ENCODE measurements at regions not wholly inside any gene's neighbourhood (a gene's known extent, or its start where the extent isn't known, plus 50 kb on each side); places are given as distances from the start of the nearest gene placed in this dataset.
"Not testable (repeated sequence)": the region's sequence is repeated elsewhere in the genome, so short reads cannot be mapped to it uniquely, and the experiment has no call there.

- peak; percentile 46 for DNase-seq (ENCODE audit: low spot score)
These were observed 133.0 kb downstream of the GPX5 start for GRCh38 chr6:28658475-28659249.

DNA sequence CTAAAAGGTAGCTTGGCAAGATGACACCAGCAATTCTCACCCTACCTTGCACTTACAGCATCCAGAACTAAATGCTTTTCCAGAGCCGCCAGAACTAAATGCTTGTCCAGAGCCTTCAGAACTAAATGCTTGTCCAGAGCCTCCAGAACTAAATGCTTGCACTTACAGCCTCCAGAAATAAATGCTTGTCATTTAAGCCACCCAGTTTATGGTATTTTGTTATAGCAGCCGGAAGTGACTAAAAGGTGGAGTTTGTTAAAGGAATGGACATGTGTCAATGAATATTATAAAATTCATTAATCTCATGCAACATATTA lies 133.5 kb downstream of the GPX5 start:
- DNase-seq (ENCODE audit: low spot score) = no peak

GRCh38 chr6:28661097-28661713 lies 135.5 kb downstream of the GPX5 start:
- DNase-seq (ENCODE audit: low spot score) = no peak

GRCh38 chr6:28664870-28665396 lies 139.3 kb downstream of the GPX5 start:
- no peak for DNase-seq (ENCODE audit: low spot score)

- no peak for DNase-seq (ENCODE audit: low spot score)
These were observed 147.7 kb downstream of the GPX5 start for GRCh38 chr6:28673417-28673786.

- peak; percentile 69 for DNase-seq (ENCODE audit: low spot score)
These were observed 148.3 kb downstream of the GPX5 start for GRCh38 chr6:28673787-28674671.

GRCh38 chr6:28675600-28675999 lies 149.9 kb downstream of the GPX5 start:
- DNase-seq (ENCODE audit: low spot score) = no peak

- no peak for DNase-seq (ENCODE audit: low spot score)
These were observed 156.9 kb downstream of the GPX5 start for GRCh38 chr6:28682542-28682941.

DNA sequence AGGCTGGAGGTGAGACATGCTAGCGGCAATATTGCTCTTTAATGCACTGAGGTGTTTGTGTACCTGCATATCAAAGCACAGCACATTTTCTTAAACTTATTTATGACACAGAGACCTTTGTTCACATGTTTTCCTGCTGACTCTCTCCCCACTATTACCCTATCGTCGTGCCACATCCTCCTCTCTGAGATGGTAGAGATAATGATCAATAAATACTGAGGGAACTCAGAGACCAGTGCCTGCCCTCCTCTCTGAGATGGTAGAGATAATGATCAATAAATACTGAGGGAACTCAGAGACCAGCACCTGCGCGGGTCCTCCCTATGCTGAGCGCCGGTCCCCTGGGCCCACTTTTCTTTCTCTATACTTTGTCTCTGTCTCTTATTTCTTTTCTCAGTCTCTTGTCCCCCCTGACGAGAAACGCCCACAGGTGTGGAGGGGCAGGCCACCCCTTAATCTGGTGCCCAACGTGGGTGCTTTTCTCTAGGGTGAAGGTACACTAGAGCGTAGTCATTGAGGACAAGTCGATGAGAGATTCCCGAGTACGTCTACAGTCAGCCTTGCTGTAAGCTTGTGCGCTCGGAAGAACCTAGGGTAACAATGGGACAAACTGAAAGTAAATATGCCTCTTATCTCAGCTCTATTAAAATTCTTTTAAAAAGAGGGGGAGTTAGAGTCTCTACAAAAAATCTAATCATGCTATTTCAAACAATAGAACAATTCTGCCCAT lies 157.4 kb downstream of the GPX5 start:
- DNase-seq (ENCODE audit: low spot score) = not testable (repeated sequence)

GRCh38 chr6:28683945-28684538 lies 158.4 kb downstream of the GPX5 start:
- DNase-seq (ENCODE audit: low spot score) = peak; percentile 41

DNA sequence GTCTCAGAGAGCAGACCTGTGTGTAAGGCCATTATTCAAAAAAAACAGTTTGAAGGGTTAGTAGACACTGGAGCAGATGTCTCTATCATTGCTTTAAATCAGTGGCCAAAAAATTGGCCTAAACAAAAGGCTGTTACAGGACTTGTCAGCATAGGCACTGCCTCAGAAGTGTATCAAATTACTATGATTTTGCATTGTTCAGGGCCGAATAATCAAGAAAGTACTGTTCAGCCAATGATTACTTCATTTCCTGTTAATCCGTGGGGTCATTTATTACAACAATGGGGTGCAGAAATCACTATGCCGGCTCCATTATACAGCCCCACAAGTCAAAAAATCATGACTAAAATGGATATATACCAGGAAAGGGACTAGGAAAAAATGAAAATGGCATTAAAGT lies 160.3 kb downstream of the GPX5 start:
- not testable (repeated sequence) for DNase-seq (ENCODE audit: low spot score)

DNA sequence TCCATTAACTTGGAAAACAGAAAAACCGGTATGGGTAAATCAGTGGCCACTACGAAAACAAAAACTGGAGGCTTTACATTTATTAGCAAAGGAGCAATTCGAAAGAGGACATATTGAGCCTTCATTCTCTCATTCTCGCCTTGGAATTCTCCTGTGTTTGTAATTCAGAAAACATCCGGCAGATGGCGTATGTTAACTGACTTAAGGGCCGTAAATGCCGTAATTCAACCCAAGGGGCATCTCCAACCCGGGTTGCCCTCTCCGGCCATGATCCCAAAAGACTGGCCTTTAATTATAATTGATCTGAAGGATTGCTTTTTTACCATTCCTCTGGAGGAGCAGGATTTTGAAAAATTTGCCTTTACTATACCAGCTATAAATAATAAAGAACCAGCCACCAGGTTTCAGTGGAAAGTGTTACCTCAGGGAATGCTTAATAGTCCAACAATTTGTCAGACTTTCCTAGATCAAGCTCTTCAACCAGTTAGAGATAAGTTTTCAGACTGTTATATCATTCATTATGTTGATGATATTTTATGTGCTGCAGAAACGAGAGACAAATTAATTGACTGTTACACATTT lies 160.9 kb downstream of the GPX5 start:
- DNase-seq (ENCODE audit: low spot score) = peak; percentile 47

DNA sequence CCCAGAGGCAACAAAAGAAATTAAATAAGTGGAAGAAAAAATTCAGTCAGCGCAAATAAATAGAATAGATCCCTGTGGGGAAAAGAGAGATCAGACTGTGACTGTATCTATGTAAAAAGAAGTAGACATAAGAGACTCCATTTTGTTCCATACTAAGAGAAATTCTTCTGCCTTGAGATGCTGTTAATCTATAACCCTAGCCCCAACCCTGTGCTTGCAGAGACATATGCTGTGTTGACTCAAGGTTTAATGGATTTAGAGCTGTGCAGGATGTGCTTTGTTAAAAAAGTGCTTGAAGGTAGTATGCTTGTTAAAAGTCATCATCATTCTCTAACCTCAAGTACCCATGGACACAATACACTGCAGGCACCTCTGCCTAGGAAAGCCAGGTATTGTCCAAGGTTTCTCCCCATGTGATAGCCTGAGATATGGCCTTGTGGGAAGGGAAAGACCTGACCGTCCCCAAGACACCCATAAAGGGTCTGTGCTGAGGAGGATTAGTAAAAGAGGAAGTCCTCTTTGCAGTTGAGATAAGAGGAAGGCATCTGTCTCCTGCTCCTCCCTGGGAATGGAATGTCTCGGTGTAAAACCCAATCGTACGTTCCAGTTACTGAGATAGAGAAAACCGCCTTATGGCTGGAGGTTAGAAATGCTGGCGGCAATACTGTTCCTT lies 161.8 kb downstream of the GPX5 start:
- not testable (repeated sequence) for DNase-seq (ENCODE audit: low spot score)

DNA sequence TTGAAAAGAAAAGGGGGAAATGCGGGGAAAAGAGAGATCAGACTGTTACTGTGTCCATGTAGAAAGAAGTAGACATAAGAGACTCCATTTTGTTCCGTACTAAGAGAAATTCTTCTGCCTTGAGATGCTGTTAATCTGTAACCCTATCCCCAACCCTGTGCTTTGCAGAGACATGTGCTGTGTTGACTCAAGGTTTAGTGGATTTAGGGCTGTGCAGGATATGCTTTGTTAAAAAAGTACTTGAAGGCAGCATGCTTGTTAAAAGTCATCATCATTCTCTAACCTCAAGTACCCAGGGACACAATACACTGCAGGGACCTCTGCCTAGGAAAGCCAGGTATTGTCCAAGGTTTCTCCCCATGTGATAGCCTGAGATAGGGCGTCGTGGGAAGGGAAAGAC lies 166.3 kb downstream of the GPX5 start:
- DNase-seq (ENCODE audit: low spot score) = not testable (repeated sequence)

DNA sequence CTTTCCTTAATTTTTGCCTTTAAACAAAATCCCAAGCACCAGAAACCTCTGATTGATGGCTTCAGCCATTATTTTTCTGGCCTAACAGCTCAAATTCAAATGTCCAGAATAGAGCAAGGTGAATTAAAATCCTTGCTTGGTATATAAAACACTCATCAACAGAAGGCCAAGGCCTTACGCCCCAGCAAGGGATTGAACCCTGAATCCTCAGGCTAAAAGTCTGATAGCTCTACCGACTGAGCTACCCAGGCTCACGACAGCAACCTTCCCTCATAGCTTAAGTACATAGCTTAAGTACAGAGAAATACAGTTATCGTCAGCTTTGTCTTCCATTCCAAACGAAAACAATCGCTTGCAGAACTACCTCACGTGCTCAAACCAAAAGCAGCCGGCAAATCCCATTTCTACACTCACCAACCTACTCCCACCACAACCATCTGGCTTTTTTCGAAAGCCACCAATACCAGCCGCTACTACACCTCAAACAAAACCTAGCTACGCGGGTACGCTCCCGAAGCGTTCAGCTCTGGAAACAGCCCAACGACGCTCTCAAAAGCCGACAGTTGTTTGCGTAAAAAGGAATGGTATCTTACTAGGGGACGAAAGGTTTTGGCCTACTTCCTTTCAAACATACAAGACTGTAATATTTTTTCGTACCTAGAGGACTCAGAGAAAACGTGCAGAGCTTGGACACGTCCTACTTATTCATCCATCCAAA lies 167.5 kb downstream of the GPX5 start:
- DNase-seq (ENCODE audit: low spot score) = peak; percentile 25

- peak; percentile 39 for DNase-seq (ENCODE audit: low spot score)
These were observed 168.2 kb downstream of the GPX5 start for GRCh38 chr6:28693751-28694443.

DNA sequence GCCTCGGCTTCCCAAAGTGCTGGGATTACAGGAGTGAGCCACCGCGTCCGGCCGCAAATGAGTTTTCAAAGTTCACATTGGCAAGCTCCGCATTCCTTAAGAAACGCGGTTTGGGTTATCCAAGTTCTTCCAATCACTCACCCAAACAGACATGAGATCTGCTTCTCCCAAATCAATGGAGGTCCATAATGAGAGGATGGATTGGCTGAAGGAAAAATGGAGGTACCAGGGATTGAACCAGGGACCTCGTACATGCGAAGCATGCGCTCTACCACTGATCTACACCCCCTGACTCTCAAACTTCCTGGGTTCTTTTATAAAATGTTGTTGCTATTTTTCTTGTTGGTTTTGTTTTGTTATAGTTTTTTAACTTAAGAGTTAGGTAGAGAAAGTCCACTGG lies 170.0 kb downstream of the GPX5 start:
- no peak for DNase-seq (ENCODE audit: low spot score)

DNA sequence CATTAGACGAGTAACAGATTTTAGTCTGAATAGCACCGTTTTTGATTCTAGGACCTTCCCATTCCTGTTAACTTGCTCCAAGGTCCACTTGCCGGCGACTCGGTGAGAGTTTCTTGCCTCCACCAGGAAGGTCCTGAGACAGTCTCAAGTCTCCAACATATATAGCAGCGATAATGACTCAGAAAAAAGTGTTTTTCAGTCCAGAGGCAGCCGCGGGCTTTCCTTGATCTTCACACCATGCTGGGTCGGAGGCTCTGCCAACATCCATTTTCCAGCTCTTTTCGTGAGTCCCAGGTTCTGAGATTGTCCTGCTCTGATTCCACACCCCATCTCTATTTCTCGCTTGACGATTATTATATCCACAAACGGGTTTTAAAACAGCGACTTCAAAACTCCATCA lies 170.5 kb downstream of the GPX5 start:
- no peak for DNase-seq (ENCODE audit: low spot score)

GRCh38 chr6:28696682-28697081 lies 171.0 kb downstream of the GPX5 start:
- DNase-seq (ENCODE audit: low spot score) = no peak
